ENCODE measurements at regions not wholly inside any gene's neighbourhood (a gene's known extent, or its start where the extent isn't known, plus 50 kb on each side); places are given as distances from the start of the nearest gene placed in this dataset.

DNA sequence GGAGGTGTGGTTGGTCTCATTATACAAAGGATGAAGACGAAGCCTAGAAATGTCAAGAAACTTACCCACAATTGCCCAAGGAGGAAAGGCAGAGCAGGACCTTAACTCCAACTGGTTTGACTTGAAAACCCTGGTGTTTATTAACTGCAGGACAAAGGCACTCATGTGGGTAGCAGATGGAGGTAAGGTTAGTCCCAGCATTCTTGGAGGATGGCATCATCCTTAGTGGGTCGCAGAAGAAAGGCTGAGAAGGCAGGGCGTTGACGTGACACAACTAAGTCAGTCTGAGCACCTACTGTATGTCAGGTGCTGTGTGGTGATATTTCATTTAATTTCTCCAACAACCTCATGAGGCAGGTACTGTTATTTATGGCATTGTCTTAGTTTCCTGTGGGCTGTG is 101.3 kb downstream of the HAPSTR1 start:
- DNase-seq: no peak
- Histone ChIP-seq H3K4me2 (ENCODE audit: low read depth, low read length) (no peak overlapping the region), H3K36me3 (replicated peaks; ENCODE audit: insufficient read depth, low read length) (no peaks in the 10 kb centered on the region), H2AFZ (ENCODE audit: low read length) (no peak overlapping the region), H3K9me3 (replicated peaks; ENCODE audit: insufficient read depth, low read length) (no peaks in the 10 kb centered on the region), H3K27ac (ENCODE audit: low read length) (no peak overlapping the region), H4K20me1 (ENCODE audit: insufficient read depth, low read length) (no peaks in the 10 kb centered on the region), H3K4me3 (ENCODE audit: low read length) (no peak overlapping the region), H3K9ac (ENCODE audit: low read length) (no peak overlapping the region), H3K79me2 (ENCODE audit: low read length) (no peaks in the 10 kb centered on the region), H3K4me1 (ENCODE audit: low read length) (no peaks in the 10 kb centered on the region), H3F3A (ENCODE audit: insufficient read depth, low read length) (no peaks in the 10 kb centered on the region), H3K9me2 (replicated peaks; ENCODE audit: insufficient read depth, low read length) (no peaks in the 10 kb centered on the region), H3K27me3 (replicated peaks; ENCODE audit: insufficient read depth, low read length) (no peaks in the 10 kb centered on the region)
- TF ChIP-seq EZH2 (optimal IDR thresholded peaks at IDR 0.05; ENCODE audit: low read depth, low read length) (no peak), EZH2phosphoT487 (IDR thresholded peaks at IDR 0.05; ENCODE audit: low read length) (no peak)
- TF ChIP-seq, protein P1, sequence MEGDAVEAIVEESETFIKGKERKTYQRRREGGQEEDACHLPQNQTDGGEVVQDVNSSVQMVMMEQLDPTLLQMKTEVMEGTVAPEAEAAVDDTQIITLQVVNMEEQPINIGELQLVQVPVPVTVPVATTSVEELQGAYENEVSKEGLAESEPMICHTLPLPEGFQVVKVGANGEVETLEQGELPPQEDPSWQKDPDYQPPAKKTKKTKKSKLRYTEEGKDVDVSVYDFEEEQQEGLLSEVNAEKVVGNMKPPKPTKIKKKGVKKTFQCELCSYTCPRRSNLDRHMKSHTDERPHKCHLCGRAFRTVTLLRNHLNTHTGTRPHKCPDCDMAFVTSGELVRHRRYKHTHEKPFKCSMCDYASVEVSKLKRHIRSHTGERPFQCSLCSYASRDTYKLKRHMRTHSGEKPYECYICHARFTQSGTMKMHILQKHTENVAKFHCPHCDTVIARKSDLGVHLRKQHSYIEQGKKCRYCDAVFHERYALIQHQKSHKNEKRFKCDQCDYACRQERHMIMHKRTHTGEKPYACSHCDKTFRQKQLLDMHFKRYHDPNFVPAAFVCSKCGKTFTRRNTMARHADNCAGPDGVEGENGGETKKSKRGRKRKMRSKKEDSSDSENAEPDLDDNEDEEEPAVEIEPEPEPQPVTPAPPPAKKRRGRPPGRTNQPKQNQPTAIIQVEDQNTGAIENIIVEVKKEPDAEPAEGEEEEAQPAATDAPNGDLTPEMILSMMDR (IDR thresholded peaks at IDR 0.05; ENCODE audit: low read length): no peak

DNA sequence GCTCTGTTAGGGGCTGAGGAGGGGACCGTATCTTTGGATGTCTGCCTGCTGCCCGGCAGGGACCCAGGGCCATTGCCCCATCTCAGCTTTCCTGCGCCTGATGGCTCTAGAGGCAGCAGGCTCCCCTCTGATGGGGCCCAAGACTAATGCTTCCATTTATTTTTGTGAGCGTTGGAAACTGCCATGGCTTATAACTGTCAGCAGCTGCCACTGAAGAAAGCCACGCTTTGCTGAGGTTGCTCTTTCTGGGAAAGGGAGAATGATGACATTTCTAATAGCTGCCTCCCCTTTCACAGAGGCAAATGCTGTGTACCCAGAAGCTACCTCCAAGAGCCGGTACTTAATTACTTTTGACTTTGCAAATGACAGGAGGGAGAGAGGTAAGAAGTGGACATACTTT is 103.8 kb downstream of the HAPSTR1 start:
- Histone ChIP-seq H3K27me3 (replicated peaks; ENCODE audit: insufficient read depth, low read length) (no peaks in the 10 kb centered on the region), H3K36me3 (replicated peaks; ENCODE audit: insufficient read depth, low read length) (no peaks in the 10 kb centered on the region), H3K79me2 (ENCODE audit: low read length) (no peaks in the 10 kb centered on the region), H4K20me1 (ENCODE audit: insufficient read depth, low read length) (no peaks in the 10 kb centered on the region), H3K27ac (ENCODE audit: low read length) (no peak overlapping the region), H3K4me1 (ENCODE audit: low read length) (no peaks in the 10 kb centered on the region), H3K9me3 (replicated peaks; ENCODE audit: insufficient read depth, low read length) (no peaks in the 10 kb centered on the region), H3K9ac (ENCODE audit: low read length) (no peak overlapping the region), H3F3A (ENCODE audit: insufficient read depth, low read length) (no peaks in the 10 kb centered on the region), H3K4me3 (ENCODE audit: low read length) (no peak overlapping the region), H2AFZ (ENCODE audit: low read length) (no peak overlapping the region), H3K9me2 (replicated peaks; ENCODE audit: insufficient read depth, low read length) (no peaks in the 10 kb centered on the region), H3K4me2 (ENCODE audit: low read depth, low read length) (no peak overlapping the region)
- TF ChIP-seq, protein P1 (IDR thresholded peaks at IDR 0.05; ENCODE audit: low read length): no peak
- TF ChIP-seq EZH2phosphoT487 (IDR thresholded peaks at IDR 0.05; ENCODE audit: low read length): no peak
- no peak for DNase-seq

DNA sequence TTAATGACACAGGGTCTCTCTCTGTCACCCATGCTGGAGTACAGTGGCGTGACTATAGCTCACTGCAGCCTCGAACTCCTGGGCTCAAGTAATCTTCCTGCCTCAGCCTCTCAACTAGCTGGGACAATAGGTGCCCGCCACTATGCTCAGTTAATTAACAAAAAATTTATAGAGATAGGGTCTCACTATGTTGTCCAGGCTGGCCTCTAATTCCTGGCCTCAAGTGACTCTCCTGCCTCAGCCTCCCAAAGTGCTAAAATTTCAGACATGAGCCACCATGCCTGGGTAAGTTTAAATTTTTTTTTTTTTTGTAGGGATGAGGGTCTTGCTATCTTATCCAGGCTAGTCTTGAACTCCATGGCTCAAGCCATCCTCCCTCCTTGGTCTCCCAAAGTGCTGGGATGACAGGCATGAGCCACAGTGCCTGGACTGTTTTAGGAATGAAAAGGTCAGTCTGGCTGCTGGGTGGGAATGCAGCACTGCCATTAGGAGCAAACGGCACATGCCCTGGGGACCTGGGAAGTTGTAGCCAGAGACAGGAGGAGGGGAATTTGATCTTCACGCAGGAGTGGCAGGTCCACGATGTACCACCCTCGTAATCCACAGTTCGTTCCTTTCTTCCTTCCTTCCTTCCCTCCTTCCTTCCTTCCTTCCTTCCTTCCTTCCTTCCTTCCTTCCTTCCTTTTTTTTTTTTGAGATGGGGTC is 106.7 kb downstream of the HAPSTR1 start:
- Histone ChIP-seq H3K36me3 (replicated peaks; ENCODE audit: insufficient read depth, low read length) (no peaks in the 10 kb centered on the region), H3K27me3 (replicated peaks; ENCODE audit: insufficient read depth, low read length) (no peaks in the 10 kb centered on the region), H3K9me3 (replicated peaks; ENCODE audit: insufficient read depth, low read length) (no peaks in the 10 kb centered on the region), H3K9me2 (replicated peaks; ENCODE audit: insufficient read depth, low read length) (no peaks in the 10 kb centered on the region), H3K4me3 (ENCODE audit: low read length) (no peak overlapping the region), H3K79me2 (ENCODE audit: low read length) (no peaks in the 10 kb centered on the region), H3K27ac (ENCODE audit: low read length) (no peak overlapping the region), H3K4me1 (ENCODE audit: low read length) (no peaks in the 10 kb centered on the region), H3K4me2 (ENCODE audit: low read depth, low read length) (no peak overlapping the region), H3F3A (ENCODE audit: insufficient read depth, low read length) (no peaks in the 10 kb centered on the region), H4K20me1 (ENCODE audit: insufficient read depth, low read length) (no peaks in the 10 kb centered on the region), H2AFZ (ENCODE audit: low read length) (no peak overlapping the region), H3K9ac (ENCODE audit: low read length) (no peak overlapping the region)
- TF ChIP-seq, protein P1 (IDR thresholded peaks at IDR 0.05; ENCODE audit: low read length): no peak
- no peak for TF ChIP-seq EZH2 (optimal IDR thresholded peaks at IDR 0.05; ENCODE audit: low read depth, low read length)
- no peak for TF ChIP-seq EZH2phosphoT487 (IDR thresholded peaks at IDR 0.05; ENCODE audit: low read length)
- DNase-seq: no peak
